KBM-7 (cell line): ENCODE measurements at regions not wholly inside any gene's neighbourhood (a gene's known extent, or its start where the extent isn't known, plus 50 kb on each side); places are given as distances from the start of the nearest gene placed in this dataset.
"Not testable (repeated sequence)": the region's sequence is repeated elsewhere in the genome, so short reads cannot be mapped to it uniquely, and the experiment has no call there.

Source experiments
- DNase-seq: peaks from one replicate; pipeline ENCODE4 v3.0.0-alpha.2; 2015
- in situ Hi-C: fragments of 300-500 bp; cut with MboI; formaldehyde crosslinking; loops from 2 replicates; pipeline ENCODE4 v1.14.3; 2020; ENCODE audit warnings: low sequenced_read_pairs, low pct_unique_long_range_greater_than_20kb, mixed read lengths

DNA sequence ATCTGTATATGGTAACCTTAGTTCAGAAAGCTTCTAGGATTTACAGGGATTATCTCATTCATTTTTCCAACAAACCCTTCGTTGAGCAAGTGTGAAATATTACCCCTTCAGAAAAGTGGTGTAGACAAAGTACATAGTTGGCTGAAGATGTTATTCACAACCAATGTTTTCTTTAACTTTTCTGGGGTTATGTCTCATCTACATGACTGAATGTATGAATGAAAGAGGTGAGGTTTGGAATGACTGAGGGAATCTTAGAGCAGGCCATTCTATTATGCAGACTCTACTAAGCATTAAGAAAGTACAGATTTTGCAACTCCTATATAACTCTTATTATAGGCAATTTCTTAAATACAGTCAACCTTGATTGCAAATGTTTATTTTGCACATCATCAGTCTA, 167.2 kb downstream of the NDFIP2 start:
- no peak for DNase-seq
- in situ Hi-C loops = no loop called here

DNA sequence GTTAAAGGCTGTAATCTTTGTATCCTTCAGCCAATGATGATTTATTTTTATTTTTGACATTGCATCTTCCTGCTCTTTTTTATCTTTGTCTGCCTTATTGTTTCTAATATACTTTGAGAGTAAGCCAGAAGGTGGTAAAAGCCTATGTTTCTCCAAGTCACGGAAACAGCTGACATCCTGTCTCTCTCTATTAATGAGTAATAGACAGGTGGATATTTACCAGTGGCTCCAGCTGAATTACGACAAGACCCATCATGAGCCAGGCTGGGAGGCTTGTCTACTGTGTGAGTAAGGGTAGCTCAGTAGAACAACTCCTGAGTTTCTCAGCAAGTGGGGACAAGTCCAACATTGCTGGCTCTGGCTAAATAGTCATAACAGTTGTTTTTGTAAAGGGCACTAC, 166.6 kb downstream of the NDFIP2 start:
- in situ Hi-C loops = no loop called here
- no peak for DNase-seq

DNA sequence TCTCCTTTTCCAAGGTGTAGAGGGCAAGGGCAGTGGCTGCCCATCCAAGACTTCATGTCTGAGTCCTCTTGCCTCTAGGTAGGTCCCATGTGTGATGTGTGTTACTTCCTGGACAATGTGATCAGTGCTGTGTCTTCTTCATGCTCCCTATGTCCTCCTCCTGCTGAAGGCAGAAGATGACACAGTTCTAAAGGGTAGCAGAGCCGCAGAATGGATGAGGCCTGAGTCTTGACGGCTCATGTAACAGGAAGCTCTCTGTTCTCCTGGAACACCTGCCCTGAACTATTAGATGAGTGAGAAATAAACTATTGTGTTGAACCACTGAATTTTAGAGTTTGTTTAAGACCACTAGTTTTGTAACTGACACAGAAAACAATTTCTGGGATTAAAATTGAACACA, 165.9 kb downstream of the NDFIP2 start:
- in situ Hi-C loops = no loop called here
- DNase-seq = no peak

DNA sequence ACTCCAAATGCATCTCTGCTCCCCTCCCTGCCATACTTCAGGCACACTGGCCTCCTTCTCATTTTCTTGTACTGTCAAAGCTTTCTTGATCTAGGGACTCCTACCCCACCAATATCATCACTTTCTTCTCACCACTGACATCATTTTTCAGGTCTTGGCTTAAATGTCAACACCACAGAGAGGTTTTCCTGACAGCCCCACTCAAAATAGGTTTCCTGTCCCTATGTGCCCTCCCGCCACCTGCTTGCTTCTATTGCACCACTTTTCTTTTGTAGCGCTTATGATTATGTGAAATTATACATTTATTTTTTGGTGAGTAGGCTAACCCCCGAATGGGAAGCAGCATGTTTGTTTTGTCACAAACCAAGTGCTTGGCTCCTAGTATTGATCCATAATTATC, 164.6 kb downstream of the NDFIP2 start:
- in situ Hi-C loops = no loop called here
- DNase-seq = no peak

DNA sequence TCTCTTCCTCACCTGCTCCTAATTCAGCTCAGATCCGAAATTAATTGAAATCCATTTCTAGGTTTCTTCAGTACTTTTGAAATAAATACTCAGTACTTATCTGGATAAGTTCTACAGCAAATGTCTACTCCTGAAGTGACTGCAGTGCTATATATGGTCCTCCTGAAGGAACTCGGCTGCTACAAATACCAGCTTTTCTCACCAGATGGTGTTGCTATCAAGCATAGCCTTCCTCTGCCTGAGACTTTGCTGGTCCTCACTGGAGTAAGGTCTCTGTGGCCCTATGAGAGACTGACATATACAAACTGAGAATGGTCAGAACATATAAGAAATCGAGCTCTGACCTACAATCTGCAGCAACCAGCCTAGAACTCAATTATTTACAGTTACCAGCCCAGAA, 161.6 kb downstream of the NDFIP2 start:
- no peak for DNase-seq
- in situ Hi-C loops = no loop called here

DNA sequence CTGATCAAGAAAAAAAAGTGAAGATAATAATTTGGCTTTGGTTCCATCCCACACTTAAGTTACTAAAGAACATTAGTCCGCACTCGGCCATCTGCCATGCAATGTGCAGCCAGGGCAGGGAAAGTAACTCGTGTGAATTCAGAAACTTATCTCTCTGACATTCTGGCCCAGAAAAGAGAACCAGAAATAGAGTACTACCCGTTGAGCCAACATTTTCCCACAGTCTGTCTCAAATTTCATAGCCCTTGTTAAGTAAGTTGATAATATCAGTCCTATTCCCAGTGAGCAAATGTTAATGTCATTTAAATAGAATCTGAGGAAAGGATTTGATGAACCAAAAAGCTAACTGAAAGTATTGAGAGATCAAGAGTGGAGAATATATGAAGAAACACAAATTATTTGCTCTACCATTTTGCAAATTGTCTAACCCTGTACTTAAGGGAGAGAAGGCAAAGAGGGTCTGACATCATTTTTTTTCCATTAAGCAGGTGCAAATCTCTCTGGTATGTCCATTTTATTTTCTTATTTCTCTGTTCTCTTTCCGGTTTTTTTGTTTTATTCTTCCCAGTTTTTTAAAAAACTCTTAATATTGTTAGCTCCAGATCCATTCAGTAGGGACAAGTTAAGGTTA, 156.3 kb downstream of the NDFIP2 start:
- no peak for DNase-seq

DNA sequence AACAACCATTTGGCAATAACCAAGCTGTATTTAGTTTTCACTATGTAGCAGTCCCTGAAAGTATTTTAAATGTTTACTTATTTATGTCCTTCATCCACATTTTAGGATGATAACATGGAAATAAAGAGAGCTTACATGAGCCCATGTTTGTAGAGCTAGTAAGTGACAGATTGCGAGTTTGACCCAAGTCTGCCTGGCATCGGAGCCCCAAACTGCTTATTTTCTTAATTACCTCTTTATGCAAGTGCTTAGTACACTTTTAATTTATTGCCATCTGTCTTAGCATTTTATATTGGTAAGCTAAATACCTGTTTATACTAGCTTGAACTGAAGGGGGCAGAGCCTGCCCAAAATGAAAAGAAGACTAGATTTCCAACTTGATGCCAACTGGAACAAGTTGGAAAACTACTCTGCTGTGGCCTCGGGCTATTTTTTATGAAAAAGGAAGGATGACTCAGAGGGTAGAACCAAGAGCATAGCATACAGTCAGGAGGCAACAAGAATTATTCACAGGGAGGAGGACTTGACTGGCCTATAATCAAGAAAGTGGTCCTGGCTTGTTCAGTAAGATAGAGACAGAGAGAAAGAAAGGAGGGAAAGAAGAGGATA, 150.2 kb downstream of the NDFIP2 start:
- no peak for DNase-seq
- in situ Hi-C loops = no loop called here

More for the DNA sequence above, 156.3 kb downstream of the NDFIP2 start:
- in situ Hi-C loops = no loop called here

DNA sequence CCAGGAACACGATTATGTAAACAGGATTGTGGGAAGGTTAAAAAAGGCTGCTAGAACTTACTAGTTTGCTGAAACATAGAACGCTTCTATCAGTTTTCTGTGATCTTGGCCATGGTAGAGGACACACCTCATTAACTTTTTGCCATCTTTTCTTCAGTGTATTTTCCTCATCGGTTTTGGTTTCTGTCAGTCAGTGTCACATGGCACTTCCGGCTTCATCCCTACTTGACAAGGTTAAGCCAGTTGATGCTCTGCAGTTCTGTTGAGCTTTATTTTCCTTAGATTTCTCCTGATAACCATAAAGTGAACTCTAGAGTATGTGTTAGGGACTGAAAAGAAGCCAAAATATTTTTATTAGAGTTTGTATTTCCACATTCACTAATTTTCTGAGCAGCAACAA, 147.5 kb downstream of the NDFIP2 start:
- no peak for DNase-seq
- in situ Hi-C loops = no loop called here

DNA sequence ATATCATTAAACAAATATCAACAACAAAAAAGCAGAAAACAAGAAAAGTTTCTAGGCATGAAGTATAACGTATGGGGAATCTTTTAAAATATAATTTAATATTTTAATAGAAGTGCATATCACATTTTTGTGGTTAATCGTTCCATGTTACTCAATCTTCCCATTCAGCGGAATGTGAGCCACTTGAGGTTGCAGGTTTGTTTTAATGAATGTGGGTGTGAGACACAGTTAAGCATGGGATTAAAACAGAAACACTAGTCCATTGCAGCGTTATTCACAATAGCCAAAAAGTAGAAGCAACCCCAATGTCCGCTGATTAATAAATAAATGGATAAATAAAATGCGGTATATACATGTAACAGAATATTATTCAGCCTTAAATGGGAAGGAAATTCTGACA, 146.0 kb downstream of the NDFIP2 start:
- DNase-seq = no peak
- in situ Hi-C loops = no loop called here

DNA sequence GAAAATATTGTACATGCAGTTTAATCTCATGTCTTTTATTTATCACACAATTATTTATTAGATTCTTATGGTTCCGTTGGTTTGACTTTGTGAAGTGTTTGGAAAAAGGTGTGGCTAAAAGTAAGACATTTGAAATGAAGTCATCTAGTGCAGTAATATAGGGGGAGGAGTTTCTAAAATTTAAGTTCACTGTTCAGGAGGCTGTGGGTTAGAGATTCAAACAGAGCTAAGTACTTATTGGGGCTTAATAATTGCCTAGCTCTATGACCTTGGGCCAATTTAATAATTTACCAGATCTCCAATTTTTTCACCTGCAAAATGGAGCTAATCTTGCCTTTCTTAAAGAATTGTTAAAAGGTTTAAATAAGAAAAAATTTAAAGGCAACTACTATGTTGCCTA, 144.6 kb downstream of the NDFIP2 start:
- DNase-seq = no peak
- in situ Hi-C loops = no loop called here

DNA sequence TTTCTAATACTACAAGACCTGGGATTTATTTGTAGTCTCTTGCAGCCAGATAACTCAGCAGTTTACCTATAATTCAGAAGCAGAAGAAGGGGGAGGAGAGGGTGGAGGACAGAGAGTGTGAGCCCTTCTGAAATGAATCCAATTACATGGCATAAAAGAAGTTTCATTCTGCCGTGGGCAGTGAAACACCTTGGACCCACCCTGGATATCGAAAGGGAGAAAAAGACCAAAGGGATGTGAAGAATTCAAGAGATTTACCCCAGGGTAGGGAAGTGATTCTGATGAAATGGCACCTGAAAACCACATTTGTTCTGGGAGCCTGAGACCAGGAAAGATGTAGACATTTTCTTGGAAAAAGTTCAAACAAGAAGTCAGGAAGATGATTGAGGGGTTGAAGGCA, 140.9 kb downstream of the NDFIP2 start:
- no peak for DNase-seq
- in situ Hi-C loops = no loop called here

DNA sequence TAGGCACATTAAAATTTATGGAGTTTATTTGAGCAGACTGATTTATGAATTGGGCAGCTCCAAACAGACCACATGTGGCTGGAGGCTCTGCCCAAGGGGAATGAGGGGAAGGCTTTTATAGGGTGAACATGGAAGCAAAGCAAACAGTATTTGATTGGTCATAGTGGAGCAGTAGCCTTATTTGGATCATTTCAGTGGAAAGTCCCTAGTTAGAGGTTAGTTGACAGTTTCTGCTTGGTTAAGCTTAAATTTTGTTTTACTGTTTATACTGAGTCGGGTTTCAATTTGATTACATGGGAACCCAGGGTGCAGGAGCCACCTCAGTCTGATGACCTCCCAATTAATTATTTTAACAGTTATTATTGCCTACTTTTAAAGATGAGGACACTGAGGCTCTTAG, 140.5 kb downstream of the NDFIP2 start:
- in situ Hi-C loops = no loop called here
- DNase-seq = no peak

DNA sequence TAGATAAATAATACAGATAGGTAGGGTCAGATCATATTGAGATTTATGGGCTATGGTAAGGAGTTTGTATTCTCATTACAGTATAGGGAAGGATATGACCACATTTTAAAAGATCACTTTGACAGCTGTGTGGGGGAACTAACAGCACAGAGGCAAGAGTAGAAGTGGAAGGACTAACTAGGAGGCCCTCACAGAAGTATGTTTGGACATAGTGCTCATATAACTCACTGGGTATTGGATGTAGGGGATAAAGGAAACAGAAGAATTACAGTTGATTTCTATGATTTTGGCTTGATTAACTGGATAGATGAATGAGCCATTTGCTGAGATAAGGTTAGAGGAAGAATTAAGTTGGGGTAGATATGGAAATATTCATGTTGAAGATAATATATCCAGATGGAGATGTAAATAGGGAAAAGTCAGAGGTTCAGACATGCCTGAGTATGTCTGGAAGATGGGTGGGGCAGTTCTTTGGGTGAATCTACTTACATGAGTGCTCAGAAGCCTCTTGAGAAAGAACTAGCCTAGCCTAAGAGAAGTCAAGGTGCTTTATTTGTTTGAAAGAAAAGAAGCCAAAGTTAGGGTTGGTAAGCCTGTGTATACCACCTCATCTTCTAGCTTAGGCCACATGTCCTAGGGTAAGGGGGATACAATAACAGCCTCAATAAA, 133.4 kb downstream of the NDFIP2 start:
- in situ Hi-C loops = no loop called here
- DNase-seq = no peak

DNA sequence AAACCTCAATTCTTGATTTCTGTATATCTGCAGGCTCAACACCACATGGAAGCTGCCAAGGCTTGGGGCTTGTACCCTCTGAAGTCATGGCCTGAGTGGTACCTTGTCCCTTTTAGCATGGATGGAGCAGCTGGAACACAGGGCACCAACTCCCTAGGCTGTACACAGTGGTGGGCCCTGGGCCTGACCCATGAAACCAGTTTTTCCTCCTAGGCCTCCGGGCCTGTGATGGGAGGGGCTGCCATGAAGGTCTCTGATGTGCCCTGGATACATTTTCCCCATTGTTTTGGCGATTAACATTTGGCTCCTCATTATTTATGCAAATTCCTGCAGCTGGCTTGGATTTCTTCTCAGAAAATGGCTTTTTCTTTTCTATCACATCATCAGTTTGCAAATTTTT, 131.6 kb downstream of the NDFIP2 start:
- no peak for DNase-seq
- in situ Hi-C loops = no loop called here

DNA sequence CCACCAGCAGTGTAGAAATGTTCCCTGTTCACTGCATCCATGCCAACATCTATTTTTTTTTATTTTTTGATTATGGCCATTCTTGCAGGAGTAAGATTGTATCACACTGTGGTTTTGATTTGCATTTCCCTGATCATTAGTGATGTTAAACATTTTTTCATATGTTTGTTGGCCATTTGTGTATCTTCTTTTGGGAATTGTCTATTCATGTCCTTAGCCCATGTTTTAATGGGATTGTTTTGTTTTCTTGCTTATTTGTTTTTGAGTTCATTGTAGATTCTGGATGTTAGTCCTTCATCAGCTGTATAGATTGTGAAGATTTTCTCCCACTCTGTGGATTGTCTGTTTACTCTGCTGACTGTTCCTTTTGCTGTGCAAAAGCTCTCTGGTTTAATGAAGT, 126.9 kb downstream of the NDFIP2 start:
- DNase-seq, in situ Hi-C loops: not testable (repeated sequence)
